Cardiac fibroblast (primary cell): ENCODE measurements at regions not wholly inside any gene's neighbourhood (a gene's known extent, or its start where the extent isn't known, plus 50 kb on each side); places are given as distances from the start of the nearest gene placed in this dataset.

Experiments
- DNase-seq, 2 donors: peaks; one replicate each; pipeline versions ENCODE4 v3.0.0 to v3.0.0-alpha.2; 2010; ENCODE audit warnings: low read depth in 2 of 2
- H3K4me3 ChIP-seq, 2 donors: replicated peaks in 1 of 2; 1 replicate in 1 of 2; 2 replicates in 1 of 2; pipeline ENCODE4 v1.5.1; 2011; ENCODE audit warnings: low read depth in 2 of 2, low read length in 2 of 2, mild to moderate bottlenecking in 2 of 2, moderate library complexity in 1 of 2
- CTCF ChIP-seq: IDR thresholded peaks from one replicate; pipeline ENCODE4 v1.5.1; 2011; ENCODE audit warnings: low read depth, mild to moderate bottlenecking, low read length, inconsistent platforms

- TF ChIP-seq CTCF, result no peak
- H3K4me3 ChIP-seq, result no peak overlapping the region
Observed at GRCh38 chr6:139423971-139424667, 49.7 kb upstream of the CITED2 start.

More at GRCh38 chr6:139423971-139424667, 49.7 kb upstream of the CITED2 start:
- no peak for DNase-seq
